ENCODE measurements at regions not wholly inside any gene's neighbourhood (a gene's known extent, or its start where the extent isn't known, plus 50 kb on each side); places are given as distances from the start of the nearest gene placed in this dataset.

DNA sequence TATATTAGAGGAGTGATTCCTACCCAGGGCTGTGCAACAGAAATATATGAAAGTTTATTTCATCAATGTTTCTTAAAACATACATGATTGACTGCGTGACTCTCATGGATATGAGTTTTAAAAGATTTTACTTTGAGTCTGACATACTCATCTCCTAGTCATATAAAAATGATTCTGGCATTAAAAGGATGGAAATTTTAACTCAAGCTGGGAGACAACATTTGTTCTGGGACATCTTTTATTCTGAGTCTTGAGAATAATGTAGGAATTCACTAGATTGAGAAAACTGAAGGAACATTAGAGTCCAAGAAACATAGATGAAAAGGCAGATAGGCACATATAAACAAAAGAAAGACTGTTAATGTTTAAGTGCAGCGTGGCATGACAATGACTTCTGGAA is 649.6 kb downstream of the SPRY1 start:
- H3K4me3 ChIP-seq = no peak overlapping the region
- H3K27ac ChIP-seq = no peak overlapping the region
- no peaks in the 10 kb centered on the region for H3K27me3 ChIP-seq
- no peaks in the 10 kb centered on the region for H3K9me3 ChIP-seq
- no peak for ATAC-seq
- TF ChIP-seq, protein P1, sequence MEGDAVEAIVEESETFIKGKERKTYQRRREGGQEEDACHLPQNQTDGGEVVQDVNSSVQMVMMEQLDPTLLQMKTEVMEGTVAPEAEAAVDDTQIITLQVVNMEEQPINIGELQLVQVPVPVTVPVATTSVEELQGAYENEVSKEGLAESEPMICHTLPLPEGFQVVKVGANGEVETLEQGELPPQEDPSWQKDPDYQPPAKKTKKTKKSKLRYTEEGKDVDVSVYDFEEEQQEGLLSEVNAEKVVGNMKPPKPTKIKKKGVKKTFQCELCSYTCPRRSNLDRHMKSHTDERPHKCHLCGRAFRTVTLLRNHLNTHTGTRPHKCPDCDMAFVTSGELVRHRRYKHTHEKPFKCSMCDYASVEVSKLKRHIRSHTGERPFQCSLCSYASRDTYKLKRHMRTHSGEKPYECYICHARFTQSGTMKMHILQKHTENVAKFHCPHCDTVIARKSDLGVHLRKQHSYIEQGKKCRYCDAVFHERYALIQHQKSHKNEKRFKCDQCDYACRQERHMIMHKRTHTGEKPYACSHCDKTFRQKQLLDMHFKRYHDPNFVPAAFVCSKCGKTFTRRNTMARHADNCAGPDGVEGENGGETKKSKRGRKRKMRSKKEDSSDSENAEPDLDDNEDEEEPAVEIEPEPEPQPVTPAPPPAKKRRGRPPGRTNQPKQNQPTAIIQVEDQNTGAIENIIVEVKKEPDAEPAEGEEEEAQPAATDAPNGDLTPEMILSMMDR (IDR thresholded peaks at IDR 0.05) = no peak
- no peaks in the 10 kb centered on the region for H3K4me1 ChIP-seq
- DNase-seq = no peak
- no peaks in the 10 kb centered on the region for H3K36me3 ChIP-seq
- intact Hi-C loops (cut with DNase I) = no loop called here

DNA sequence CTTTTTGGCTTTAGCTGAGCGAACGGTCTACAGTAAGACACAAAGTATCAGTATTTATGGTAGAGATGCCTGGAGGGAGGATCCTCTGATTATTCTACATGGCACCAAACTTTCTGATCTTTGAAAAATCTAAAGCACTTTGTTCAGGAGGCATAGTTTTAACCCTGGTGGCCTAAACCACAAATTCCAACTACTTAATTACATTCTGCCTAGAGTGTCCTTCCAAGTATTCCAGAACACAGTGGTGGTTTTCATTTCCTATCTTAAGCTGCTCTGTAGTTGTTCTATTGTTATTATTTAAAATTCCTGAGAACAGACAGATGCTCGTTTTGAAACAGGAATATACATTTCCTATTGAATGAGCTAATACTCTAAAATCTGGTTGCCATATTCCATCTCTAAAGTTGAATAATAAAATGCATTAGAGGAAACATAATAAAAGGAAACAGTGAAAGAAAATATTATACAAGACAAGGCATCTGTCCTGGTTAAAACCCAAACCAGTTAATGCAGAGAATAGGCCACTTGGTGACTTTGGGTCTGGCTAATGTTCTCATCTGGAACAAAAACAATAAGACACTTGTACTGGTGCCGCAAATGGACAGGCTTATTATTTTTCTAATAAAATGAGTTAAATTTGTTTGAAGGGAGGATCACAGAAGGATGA is 657.4 kb downstream of the SPRY1 start:
- Histone ChIP-seq H3K27ac (no peak overlapping the region), H3K4me1 (no peaks in the 10 kb centered on the region), H3K4me3 (no peak overlapping the region), H3K27me3 (no peaks in the 10 kb centered on the region), H3K36me3 (no peaks in the 10 kb centered on the region), H3K9me3 (no peaks in the 10 kb centered on the region)
- DNase-seq (no peak), ATAC-seq (no peak)
- intact Hi-C loops (cut with DNase I) = no loop called here
- TF ChIP-seq, protein P1 (IDR thresholded peaks at IDR 0.05) = no peak

DNA sequence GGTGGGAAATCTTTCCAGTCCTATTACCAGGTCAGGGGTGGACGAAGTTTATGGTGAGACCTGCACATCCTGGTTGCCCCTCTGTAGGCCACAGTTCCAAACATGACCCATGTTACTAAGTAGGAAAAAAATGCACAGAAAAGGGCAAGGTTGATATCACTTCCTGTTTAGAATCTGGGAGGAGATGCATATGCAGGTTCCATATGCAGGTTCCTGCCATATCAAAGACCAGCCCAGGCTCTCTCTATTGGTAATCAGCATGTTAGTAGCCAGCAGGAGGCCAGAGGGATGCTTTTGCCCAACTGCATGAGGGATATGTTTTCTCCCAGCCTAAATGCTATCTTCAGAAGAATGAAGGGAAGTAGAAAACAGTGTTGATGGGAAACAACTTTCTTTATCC is 657.2 kb downstream of the ANKRD50 start:
- TF ChIP-seq, protein P1 (IDR thresholded peaks at IDR 0.05) = no peak
- intact Hi-C loops (cut with DNase I) = no loop called here

DNA sequence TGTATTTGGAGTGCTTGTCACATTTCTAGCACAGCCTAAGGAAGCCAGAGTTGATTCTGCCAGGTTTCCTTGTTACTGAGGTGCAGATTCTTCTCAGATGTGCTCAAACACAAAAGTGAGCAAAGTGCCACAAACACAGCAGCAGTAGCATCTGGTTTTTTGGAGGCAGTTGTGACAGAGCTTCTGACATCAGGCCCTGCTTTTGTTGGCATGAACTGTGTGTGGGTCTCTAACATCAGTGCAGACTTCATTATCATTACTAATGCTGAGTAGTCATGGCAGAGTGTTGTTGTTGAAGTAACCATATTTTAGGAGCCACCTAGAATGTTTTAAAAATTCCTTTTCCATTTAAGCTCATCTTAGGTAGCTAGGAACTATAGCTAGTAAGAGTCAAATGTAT is 656.6 kb downstream of the ANKRD50 start:
- peaks cover under 1% of the 10 kb centered on the region for H3K4me1 ChIP-seq
- H3K9me3 ChIP-seq = no peaks in the 10 kb centered on the region
- intact Hi-C loops (cut with DNase I) = no loop called here
- no peaks in the 10 kb centered on the region for H3K27me3 ChIP-seq
- no peak for ATAC-seq
- TF ChIP-seq, protein P1 (IDR thresholded peaks at IDR 0.05) = no peak
- no peak for DNase-seq
- no peaks in the 10 kb centered on the region for H3K36me3 ChIP-seq
- H3K27ac ChIP-seq = no peak overlapping the region
- no peak overlapping the region for H3K4me3 ChIP-seq

More for the DNA sequence above, 657.2 kb downstream of the ANKRD50 start:
- Histone ChIP-seq H3K27me3 (no peaks in the 10 kb centered on the region), H3K4me1 (no peaks in the 10 kb centered on the region), H3K9me3 (no peaks in the 10 kb centered on the region), H3K27ac (no peak overlapping the region), H3K36me3 (no peaks in the 10 kb centered on the region), H3K4me3 (no peak overlapping the region)
- ATAC-seq (no peak), DNase-seq (no peak)

DNA sequence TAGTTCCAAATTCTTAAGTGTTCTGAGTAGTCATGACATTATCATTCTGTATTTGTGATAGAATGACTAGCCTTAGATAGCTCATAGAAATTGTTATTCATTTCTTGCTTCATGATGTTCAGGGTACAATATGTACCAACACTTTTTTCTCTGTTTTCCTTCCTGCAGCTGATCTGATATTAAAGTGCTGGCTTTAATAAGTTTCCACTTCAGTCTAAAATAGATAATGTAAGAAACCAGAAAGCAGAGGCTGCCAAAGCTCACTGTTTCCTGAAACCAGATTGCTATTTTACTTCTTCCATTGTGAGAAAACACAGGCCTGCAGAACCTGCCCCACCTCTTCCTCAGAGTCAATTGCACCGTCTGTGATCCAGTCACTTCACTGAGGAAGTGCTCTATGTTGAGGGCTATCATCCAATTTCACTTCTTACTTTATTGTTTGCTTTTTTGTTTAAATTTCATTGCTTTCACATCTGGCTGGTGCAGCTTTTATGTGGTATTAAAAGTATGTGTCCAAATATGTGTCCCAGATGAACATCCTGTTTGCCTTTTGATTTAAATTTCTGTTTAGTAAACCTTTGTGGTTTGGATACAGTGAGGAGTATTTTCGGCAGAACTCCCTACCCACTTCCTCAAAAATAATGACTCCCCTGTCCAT is 652.1 kb downstream of the ANKRD50 start:
- Histone ChIP-seq H3K4me1 (peaks cover 6% of the 10 kb centered on the region), H3K27me3 (no peaks in the 10 kb centered on the region), H3K9me3 (no peaks in the 10 kb centered on the region), H3K27ac (peak overlapping the region; percentile 67), H3K4me3 (no peak overlapping the region), H3K36me3 (no peaks in the 10 kb centered on the region)
- TF ChIP-seq, protein P1 (IDR thresholded peaks at IDR 0.05) = no peak
- no peak for DNase-seq
- peak; percentile 75 for ATAC-seq
- intact Hi-C loops (cut with DNase I) = no loop called here
